PFSK-1 (cell line): ENCODE measurements at regions not wholly inside any gene's neighbourhood (a gene's known extent, or its start where the extent isn't known, plus 50 kb on each side); places are given as distances from the start of the nearest gene placed in this dataset.

Experiments
- POLR2AphosphoS5 ChIP-seq: IDR thresholded peaks from 2 replicates; pipeline ENCODE4 v1.6.1; 2012; ENCODE audit warnings: low read depth, mild to moderate bottlenecking, control low read depth, low read length, moderate library complexity
- REST ChIP-seq, 2 experiments: IDR thresholded peaks; 2 replicates each; pipeline versions ENCODE4 v1.6.1 to v1.8.0; 2011 to 2012; ENCODE audit warnings: low read depth in 2 of 2, low read length in 2 of 2, control low read depth in 1 of 2, inconsistent platforms in 1 of 2, mild to moderate bottlenecking in 1 of 2, moderate library complexity in 1 of 2; ENCODE audit not compliant: insufficient read depth in 1 of 2
- SIN3A ChIP-seq: IDR thresholded peaks from 2 replicates; pipeline ENCODE4 v1.6.1; 2012; ENCODE audit warnings: mild to moderate bottlenecking, low read length, moderate library complexity, borderline replicate concordance; ENCODE audit not compliant: insufficient read depth

- TF ChIP-seq POLR2AphosphoS5 (no peak), SIN3A (no peak), REST (IDR thresholded peaks at IDR 0.05; ENCODE audit: insufficient read depth in 1 of 2, low read depth in 2 of 2, low read length in 2 of 2) (no peak)
Observed at GRCh38 chr4:35925806-35926205, 318.5 kb downstream of the ARAP2 start.
